ENCODE measurements at regions not wholly inside any gene's neighbourhood (a gene's known extent, or its start where the extent isn't known, plus 50 kb on each side); places are given as distances from the start of the nearest gene placed in this dataset.
A peak's percentile ranks its signal among the peaks of the same experiment; 100 is the strongest.
"Not testable (repeated sequence)": the region's sequence is repeated elsewhere in the genome, so short reads cannot be mapped to it uniquely, and the experiment has no call there.

DNA sequence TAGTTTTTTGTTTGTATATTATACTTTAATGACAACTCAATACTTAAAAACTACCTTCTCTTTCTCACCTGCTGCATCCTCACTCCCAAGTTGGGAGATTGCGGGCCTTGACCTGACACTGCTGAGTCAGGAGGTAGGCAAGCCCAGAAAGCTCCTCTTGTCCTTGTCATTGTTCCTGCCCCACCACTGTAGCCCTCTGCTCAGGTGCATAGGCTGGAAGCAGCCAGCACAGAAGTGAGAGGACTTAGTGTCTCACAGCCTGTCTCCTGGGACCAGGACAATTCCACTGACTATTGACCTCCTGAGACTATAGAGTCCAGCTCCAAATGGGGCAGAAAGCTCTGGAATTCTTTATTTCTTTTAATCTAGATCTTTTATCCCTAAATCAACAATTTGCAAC, 123.5 kb upstream of the NDP start:
- DNase-seq (ENCODE audit: low read depth) = no peak

DNA sequence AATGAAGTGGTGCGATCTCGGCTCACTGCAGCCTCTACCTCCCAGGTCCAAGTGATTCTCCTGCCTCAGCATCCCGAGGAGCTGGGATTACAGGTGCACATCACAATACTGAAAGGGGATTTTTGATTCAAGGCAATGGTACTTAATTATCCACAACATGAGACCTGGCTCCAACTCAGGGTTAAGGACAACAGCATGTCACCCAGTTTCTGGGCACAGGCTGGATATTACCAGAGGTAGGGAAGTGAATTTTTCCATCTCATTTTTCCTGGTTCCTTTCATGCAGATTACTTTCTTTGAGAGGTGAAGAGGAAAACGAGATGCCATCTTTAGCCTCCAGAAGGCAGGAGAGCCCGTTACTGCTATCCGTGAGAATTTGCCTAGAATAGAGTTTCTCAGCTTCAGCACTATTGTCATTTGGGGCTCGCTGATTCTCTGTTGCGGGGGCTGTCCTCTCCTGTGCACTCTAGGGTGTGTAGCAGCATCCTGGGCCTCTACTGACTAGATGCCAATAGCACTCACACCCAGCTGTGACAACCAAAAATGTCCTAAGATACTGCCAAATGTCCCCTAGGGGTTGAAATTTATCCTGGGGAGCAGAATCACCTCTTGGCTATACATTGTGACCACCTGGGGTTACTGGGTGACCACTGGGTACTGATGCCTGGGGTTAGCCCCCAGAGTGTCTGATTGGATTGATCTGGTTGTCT, 121.8 kb upstream of the NDP start:
- DNase-seq (ENCODE audit: low read depth) = no peak

DNA sequence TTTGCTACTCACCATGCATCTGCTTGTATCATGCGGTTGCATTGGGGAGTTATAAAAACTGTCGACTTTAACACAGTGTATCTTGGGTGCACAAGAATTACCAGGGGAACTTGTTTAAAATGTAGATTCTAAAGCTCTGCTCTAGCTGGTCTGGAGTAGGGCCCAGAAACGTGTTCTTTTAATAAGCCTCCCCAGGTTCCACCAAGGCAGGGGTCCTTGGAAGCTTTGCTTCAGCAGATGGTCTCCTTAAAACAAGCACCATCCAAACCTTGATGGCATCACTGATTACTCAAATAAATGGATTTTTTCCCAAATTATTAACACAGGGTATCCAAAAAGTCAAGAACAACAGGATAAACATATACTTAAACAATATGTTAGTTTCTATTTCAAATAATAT, 120.2 kb upstream of the NDP start:
- no peak for DNase-seq (ENCODE audit: low read depth)

DNA sequence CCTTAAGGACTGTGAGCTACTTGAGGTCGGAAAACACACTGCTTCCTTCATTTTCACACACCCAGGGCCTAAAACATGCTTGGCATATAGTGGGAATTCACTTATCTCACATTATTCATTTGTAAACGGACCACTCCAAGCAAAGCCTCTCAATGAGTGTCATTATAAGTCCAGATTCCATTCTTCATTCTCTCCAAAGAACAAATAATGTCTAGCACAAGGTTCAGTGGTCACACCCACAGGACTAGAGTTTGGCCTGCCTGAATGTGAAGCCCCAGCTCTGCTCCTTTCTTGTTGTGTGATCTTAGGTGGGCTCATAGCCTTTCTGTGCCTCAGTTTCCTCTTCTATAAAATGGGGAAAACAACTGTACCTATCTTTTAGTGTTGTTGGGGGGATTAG, 119.6 kb upstream of the NDP start:
- DNase-seq (ENCODE audit: low read depth) = no peak

DNA sequence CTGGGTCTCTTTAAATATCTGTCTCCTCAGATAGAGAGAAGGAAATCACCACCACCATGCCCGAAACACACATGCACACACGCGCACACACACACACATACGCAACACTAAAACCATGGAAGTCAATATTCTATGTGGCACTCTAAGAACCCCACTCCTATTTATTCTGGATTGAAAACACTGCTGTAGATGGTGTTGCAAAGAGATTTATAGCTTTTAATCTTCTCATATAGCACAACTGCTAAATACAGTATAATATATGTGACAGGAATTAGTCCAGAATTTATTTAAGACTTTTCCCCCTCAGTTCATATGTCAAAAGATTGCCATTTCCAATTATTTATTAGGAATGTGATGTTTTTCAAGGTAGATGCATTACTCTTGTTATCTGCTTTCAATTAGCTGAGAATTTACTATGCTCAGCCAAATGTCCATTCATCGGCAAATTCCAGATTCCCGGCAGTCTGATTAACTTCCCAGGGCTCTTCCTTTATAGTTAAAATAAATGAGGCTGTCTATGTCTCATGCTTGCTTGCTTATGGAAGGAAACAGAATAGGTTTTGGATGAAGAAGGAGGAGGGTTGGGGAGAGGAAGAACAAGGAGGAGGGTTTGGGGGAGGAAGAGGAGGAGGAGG, 115.4 kb upstream of the NDP start:
- no peak for DNase-seq (ENCODE audit: low read depth)

DNA sequence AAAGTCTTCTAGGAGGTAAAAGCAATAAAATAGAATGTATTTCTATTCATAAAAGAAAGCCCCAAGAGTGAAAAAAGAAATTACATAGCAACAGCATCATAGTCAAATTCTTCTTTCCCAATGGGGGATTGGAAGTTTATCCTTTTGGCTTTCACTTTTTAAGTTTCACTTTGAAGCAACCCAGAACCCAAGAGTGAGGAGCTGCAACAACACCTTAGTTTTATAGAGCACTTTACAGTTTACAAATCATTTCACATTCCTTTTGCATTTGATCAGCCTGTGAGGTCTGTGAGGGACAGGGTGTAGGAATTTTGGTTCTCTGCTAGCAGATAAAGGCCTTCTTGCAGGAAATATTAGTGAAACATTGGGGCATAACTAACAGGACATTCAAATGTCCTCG, 112.0 kb upstream of the NDP start:
- no peak for DNase-seq (ENCODE audit: low read depth)

DNA sequence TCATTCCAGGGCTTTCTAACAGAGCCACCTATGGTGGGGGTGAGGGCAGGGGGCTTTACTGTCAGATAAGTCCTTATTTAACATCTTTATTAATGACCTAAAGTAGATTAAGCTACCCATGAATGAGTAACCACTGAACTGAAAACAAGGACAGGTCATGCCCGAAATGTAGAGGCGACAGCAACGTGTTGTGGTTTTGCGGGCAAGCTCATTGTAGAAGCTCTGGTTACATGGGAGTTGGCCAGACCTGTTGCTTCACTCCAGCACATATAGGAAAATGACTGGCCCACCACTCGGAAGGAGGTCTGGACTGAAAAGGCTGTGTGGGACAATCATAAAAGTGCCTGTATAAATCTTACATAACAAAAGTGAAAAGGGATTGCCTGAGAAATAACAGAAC, 109.6 kb upstream of the NDP start:
- no peak for DNase-seq (ENCODE audit: low read depth)

DNA sequence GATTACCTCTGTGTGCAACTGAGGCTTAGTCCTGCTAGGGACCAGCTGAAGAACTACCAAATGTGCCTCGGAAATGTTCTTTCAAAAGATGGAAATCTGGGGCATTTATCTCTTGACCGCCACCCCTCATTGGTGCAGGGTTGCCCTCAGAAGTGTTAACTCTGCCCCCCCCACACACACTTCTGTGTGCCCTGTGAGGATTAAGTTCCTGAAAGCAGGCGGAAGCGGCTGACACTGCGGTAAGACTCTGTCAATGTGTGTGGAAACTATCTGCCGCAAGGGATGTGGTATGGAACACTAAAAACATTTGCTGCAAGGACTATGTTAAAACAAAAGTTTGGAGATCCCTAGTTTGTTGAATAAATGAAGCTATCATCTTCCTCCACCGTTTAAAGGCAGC, 106.9 kb upstream of the NDP start:
- no peak for DNase-seq (ENCODE audit: low read depth)

DNA sequence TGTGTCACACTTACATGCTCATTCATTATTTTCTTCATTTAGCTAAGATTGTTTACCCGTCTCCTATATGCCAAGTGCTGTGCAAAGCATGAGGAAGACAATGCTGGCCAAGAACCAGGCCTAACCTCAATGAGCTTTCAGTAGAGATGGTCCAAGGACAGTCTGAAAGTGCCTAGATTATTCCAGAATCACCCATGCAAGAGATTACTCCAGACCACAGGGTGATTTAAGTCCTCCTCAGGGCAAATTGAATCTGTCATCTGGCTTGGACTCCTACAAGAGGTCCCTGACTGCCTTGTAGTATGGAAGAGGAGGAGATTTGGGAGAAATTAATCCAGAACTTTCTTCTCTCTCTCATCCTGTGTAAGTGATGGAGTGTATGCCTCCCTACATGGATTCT, 99.4 kb upstream of the NDP start:
- no peak for DNase-seq (ENCODE audit: low read depth)

DNA sequence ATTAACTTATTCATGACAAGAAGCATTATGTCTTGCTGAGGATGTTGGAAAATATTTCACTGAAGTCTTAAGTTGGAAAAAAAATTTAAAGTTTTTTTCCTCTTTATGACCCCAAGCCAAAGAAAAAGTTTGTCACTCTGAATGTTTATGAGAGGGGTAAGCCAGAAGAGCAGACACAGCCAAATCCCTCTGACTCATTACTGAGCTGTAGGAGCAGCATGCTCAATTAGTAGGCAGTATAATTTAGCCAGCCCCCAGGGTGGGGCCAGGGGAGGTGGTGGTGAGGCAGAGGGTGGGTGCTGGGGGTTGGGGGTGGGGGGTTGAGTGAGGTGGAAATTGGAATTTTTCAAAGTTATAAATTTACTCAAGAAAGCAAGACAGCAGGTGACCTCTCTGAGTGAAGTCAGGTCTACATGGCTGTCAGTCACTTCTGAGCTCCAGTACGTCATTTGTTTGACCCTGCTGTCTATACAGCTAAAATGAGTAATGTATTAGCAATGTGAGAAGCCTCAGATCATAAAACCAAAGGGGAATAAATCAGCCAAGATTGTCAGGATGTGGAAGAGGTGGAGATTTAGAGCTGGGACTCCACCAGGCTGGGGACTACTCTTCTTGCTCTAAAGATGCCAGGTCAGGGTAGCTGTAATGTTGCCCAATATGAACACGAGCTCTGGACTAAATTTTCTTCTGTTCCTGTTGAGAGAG, 98.8 kb upstream of the NDP start:
- peak; percentile 39 for DNase-seq (ENCODE audit: low read depth)

DNA sequence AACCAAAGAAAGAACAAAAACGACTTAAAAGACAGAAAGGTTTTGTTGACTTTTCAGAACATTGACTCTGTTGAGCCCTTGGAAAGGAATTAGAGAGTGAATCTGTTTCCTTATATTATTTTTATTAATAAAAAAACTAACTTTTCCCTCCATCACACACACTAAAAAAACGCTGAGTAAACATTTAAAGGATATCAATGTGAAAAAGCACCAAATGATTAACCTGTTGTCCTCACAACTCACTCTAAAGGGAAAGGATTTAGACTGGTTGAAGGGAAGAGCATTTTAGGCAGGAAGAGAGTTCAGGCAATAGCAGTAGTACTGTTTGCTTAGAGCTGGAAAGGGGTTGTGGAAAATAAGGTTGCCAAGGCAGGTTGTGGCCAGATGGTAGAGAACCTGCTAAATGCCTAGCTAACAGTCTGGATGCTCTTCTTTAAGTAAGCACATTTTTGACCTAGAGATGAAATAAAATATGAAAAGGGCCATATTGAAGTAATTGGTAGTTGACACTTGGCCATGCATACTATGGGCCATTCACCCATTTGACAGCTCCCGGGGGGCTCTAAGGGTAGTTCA, 98.0 kb upstream of the NDP start:
- no peak for DNase-seq (ENCODE audit: low read depth)

DNA sequence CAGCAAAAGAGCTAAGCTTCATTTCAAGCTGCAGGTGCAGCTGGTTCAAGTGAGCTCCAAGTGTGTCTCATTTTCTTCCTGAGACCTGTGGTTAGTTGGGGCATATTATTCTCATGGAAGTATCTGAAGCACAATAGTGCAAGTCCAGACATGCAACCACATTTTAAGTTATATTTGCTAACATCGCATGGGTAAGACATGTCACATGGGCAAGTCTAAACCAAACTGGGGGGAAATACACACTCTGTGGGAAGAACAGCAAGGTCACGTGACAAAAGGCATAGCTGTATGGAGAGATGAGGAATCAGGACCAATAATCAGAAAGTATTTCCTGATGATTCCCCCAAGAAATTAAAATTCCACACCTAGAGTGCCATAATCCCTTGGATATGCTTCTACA, 94.9 kb upstream of the NDP start:
- no peak for DNase-seq (ENCODE audit: low read depth)

DNA sequence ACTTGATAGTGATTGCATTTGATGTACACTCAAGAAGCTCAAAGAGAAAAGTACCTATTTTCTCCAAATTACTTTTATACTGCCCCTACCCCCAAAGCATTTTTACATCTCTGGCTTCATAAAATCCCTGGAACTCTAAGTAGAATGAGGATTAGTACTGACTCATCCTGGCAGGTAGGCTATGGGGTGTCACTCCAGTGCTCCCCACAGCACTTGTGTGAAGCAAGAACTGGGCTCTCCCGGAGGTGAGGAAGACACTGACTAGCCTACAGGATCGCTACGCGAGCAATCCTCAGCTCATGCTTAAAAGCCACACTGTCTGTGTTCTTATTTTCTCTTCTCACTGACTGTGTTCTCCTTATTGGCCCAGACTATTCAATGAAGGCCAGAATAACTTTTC, 90.4 kb upstream of the NDP start:
- DNase-seq (ENCODE audit: low read depth) = no peak

DNA sequence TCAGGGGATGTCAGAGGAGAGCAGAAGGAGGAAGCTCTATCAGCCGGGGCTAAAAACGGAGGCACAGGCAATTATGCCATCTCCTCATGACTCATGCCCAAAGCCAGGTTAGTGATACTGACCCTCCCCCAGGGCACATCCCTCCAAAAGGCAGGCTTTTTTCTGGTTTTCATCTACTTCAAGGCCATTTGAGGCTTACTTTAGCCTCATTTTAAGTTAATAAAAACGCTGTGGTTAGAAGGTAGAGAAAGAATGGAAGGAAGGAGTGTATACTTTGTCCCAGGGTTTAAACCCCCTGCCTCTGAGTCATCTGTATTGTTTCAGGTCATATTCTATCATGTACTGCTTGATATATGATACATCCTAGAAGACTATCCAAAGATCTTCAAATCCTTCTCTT, 89.7 kb upstream of the NDP start:
- no peak for DNase-seq (ENCODE audit: low read depth)

DNA sequence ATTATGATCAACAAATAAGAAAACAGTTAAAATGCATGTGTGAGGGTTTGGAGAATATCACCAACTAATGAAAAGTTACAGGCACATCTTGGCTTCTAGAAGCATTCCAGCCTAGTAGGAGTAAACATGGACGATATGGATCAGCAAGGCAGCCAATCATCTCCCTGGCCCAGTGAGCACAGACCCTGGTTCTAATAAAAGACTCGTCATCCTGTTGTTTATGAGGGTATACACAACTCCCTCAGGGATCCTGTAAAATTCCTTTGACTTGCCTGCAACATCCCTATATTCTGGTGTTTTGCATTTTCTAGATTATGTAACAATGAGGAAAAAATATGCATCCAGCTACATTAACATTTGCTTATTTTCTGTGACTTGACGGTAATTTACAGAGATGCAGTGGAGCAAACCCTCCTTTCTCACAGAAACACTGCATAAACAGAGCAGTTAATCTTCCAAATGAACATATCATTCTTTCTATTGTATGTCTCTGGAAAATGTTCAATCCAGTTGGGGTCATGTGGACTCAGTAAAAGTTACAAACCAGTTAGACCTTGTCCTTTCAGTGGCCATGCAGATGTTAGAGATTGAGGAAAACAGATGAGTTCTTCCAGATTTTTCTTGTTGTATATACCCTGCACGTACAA, 88.9 kb upstream of the NDP start:
- no peak for DNase-seq (ENCODE audit: low read depth)

DNA sequence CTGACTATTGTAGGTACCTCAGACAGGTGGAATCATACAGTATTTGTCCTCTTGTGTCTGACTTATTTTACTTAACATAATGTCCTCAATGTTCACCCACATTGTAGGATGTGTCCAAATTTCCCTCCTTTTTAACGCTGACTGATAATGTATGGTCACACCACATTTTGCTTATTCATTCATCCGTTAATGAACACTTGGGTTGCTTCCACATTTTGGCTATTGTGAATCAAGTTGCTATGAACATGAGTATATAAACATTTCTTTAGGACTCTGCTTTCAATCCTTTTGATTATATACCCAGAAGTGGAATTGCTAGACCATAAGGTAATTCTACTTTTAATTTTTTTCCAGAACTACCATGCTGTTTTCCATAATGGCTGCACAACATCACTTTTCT, 87.0 kb upstream of the NDP start:
- DNase-seq (ENCODE audit: low read depth) = no peak

DNA sequence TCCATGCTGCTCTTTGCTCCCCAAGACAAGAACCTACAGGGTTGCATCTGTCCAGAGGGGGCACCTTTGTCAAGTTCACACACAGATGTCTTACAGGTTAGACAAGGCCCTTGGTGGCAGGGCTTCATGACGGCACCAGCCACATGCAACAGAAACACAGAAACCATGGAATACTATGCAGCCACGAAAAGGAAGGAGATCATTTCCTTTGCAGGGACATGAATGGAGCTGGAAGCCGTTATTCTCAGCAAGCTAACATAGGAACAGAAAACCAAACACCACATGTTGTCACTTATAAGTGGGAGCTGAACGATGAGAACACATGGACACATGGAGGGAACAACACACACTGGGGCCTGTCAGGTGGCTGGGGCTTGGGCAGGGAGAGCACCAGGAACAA, 85.1 kb upstream of the NDP start:
- no peak for DNase-seq (ENCODE audit: low read depth)

DNA sequence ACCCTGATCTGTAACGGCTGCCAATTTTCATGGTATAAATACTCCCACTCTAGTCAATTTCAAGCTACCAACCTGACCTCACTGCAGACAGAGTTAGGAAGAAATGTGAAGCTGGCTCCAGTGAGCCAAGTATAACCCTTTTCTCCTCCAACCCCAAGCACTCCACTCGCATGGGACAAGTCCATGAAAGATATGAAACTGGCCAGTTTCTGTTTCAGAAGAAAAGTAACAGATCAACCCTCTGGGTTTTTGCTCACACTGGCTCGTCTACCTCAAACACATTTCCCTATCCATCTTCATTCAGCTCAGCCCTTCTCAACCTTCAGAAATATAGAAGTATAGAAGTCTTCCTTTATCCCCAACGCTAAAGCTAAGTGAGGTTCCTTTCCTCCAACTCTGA, 82.4 kb upstream of the NDP start:
- no peak for DNase-seq (ENCODE audit: low read depth)

DNA sequence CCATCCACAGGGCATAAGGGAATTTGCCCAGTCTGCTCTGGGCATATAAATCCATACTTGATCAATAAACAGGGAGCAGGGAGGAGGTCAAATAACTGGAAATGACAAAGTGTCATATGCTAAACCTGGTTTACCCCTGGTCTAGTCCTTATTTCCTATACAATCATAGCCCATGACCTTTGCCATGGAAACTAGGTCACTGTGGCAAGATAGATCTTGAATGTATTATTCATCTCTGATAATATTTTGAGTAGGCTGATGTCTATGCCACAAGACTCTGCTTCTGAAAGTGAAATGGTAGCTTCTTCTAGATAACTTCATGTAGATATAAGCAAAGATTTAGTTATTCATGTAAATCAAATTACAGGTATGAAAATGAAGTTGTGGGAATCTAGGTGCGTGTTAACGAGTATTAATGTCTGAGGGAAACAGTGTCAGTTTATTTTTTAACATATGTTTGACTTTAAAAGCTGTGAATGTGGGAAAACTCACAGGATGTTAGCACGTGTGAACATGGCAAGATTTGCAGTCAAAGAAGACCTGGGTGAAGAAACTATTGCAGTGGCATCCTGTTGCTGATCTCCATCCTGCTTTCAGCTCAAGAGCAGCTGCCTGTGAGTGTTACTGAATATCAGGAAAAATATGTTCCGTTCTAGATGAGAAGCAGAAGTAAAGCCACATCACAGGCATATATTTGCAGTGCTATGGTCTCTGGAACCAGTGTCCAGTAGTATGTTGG, 81.8 kb upstream of the NDP start:
- no peak for DNase-seq (ENCODE audit: low read depth)

DNA sequence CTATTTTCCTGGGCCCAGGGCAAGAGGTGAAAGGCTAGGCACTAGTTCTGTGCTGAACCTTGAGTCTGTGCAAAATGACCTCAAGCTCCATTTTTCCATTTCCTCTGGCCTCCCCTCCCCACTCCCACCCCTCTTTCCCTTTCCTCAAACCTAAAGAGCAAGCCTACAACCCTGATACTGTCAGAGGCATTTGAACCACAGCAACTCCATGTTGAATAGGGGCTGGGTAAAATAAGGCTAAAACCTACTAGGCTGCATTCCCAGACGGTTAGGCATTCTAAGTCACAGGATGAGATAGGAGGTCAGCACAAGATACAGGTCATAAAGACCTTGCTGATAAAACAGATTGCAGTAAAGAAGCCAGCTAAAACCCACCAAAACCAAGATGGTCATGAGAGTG, 71.9 kb upstream of the NDP start:
- not testable (repeated sequence) for DNase-seq (ENCODE audit: low read depth)

DNA sequence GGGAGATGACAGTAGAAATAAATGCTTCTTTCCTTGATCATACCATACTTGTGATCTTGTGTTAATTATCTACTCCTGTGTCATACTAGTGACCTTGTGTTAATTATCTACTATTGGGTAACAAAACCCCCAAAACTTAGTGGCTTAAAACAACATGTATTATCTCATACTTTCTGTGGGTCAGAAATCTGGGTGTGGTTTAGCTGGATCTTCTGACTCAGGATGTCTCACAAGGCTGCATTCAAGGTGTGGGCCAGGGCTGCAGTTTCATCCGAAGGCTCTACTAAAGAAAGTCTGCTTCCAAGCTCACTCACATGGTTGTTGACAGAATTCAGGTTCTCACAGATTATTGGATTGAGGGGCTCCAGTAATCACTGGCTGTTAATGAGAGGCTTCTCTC, 70.3 kb upstream of the NDP start:
- no peak for DNase-seq (ENCODE audit: low read depth)

DNA sequence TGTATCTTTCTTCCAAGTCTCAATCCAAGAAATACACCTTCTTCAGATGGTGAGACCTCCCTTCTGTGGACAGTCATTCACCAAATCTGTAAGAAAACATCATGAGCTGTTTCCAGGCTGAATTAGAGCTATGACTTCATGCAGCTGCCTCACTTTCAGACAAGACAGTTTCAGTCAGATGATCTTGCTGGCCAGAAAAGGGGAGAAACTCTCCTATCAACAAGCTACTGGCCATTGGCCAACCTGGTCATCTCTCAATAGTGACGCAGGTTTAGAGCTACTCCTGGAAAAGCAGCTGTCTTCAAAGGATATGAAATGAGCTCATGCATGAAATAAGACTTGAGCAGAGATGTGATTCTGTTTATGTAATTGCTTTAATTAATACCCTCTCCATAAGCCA, 69.6 kb upstream of the NDP start:
- DNase-seq (ENCODE audit: low read depth) = no peak

Measured in GM04503 (cell line).